ENCODE measurements at regions not wholly inside any gene's neighbourhood (a gene's known extent, or its start where the extent isn't known, plus 50 kb on each side); places are given as distances from the start of the nearest gene placed in this dataset.

GRCh38 chr10:29877793-29878491 lies 181.4 kb downstream of the JCAD start:
- TF ChIP-seq CTCF (tag by site-specific recombination; IDR thresholded peaks at IDR 0.05) (no peak), ZBTB49 (tag by site-specific recombination; IDR thresholded peaks at IDR 0.05; ENCODE audit: low read depth) (no peak), TCF7L2 (IDR thresholded peaks at IDR 0.05; ENCODE audit: borderline replicate concordance, low read depth, low read length) (no peak), ZBTB1 (tag by site-specific recombination; IDR thresholded peaks at IDR 0.05) (no peak), ZNF155 (tag by site-specific recombination; IDR thresholded peaks at IDR 0.05) (no peak), ZNF830 (tag by site-specific recombination; IDR thresholded peaks at IDR 0.05; ENCODE audit: low read depth) (no peak), HOXA7 (CRISPR knock-in tag; IDR thresholded peaks at IDR 0.05; ENCODE audit: borderline replicate concordance) (no peak), ZNF239 (tag by site-specific recombination; IDR thresholded peaks at IDR 0.05) (no peak)
